ENCODE measurements at regions not wholly inside any gene's neighbourhood (a gene's known extent, or its start where the extent isn't known, plus 50 kb on each side); places are given as distances from the start of the nearest gene placed in this dataset.
"Not testable (repeated sequence)": the region's sequence is repeated elsewhere in the genome, so short reads cannot be mapped to it uniquely, and the experiment has no call there.

GRCh38 chr19:23536341-23536740 lies 141.1 kb upstream of the ZNF91 start:
- H3K4me2 ChIP-seq (ENCODE audit: control insufficient read depth, extremely low read depth, insufficient read depth, low read depth, low read length); H3K9ac ChIP-seq (ENCODE audit: control insufficient read depth, extremely low read depth, insufficient read depth, low read length); FAIRE-seq; H3K4me3 ChIP-seq (ENCODE audit: control insufficient read depth in 2 of 3, extremely low read depth in 1 of 3, insufficient read depth in 2 of 3, low read depth in 1 of 3, low read length in 3 of 3); H3K4me1 ChIP-seq (ENCODE audit: control insufficient read depth, extremely low read depth, insufficient read depth, low read length); dilution Hi-C loops (cut with MboI; ENCODE audit: extremely low pct_ligation_motif_present, low sequenced_read_pairs); H2AFZ ChIP-seq (ENCODE audit: control insufficient read depth, low read length); H3K27me3 ChIP-seq (ENCODE audit: control insufficient read depth, extremely low read depth, insufficient read depth, low read length); H3K27ac ChIP-seq (ENCODE audit: control insufficient read depth, insufficient read depth, low read length); H3K79me2 ChIP-seq (ENCODE audit: control insufficient read depth, insufficient read depth, low read length); H3K9me1 ChIP-seq (ENCODE audit: control insufficient read depth, extremely low read depth, insufficient read depth, low read length); H4K20me1 ChIP-seq (ENCODE audit: control insufficient read depth, extremely low read depth, insufficient read depth, low read length); DNase-seq (ENCODE audit: low read depth, low spot score); H3K36me3 ChIP-seq (ENCODE audit: control insufficient read depth in 2 of 2, extremely low read depth in 1 of 2, insufficient read depth in 2 of 2, low read length in 2 of 2); H3K9me3 ChIP-seq (ENCODE audit: control insufficient read depth, low read depth, low read length): not testable (repeated sequence)

- H3K9me3 ChIP-seq (ENCODE audit: control insufficient read depth, low read depth, low read length); H3K27ac ChIP-seq (ENCODE audit: control insufficient read depth, insufficient read depth, low read length); H2AFZ ChIP-seq (ENCODE audit: control insufficient read depth, low read length); H3K36me3 ChIP-seq (ENCODE audit: control insufficient read depth in 2 of 2, extremely low read depth in 1 of 2, insufficient read depth in 2 of 2, low read length in 2 of 2); FAIRE-seq; H3K79me2 ChIP-seq (ENCODE audit: control insufficient read depth, insufficient read depth, low read length); H3K4me2 ChIP-seq (ENCODE audit: control insufficient read depth, extremely low read depth, insufficient read depth, low read depth, low read length); H3K4me1 ChIP-seq (ENCODE audit: control insufficient read depth, extremely low read depth, insufficient read depth, low read length); H3K9ac ChIP-seq (ENCODE audit: control insufficient read depth, extremely low read depth, insufficient read depth, low read length); H3K27me3 ChIP-seq (ENCODE audit: control insufficient read depth, extremely low read depth, insufficient read depth, low read length); H3K4me3 ChIP-seq (ENCODE audit: control insufficient read depth in 2 of 3, extremely low read depth in 1 of 3, insufficient read depth in 2 of 3, low read depth in 1 of 3, low read length in 3 of 3); H3K9me1 ChIP-seq (ENCODE audit: control insufficient read depth, extremely low read depth, insufficient read depth, low read length); H4K20me1 ChIP-seq (ENCODE audit: control insufficient read depth, extremely low read depth, insufficient read depth, low read length); DNase-seq (ENCODE audit: low read depth, low spot score); dilution Hi-C loops (cut with MboI; ENCODE audit: extremely low pct_ligation_motif_present, low sequenced_read_pairs): not testable (repeated sequence)
These were observed 140.6 kb upstream of the ZNF91 start for GRCh38 chr19:23535901-23536300.

- H2AFZ ChIP-seq (ENCODE audit: control insufficient read depth, low read length); H3K9me3 ChIP-seq (ENCODE audit: control insufficient read depth, low read depth, low read length); H3K4me3 ChIP-seq (ENCODE audit: control insufficient read depth in 2 of 3, extremely low read depth in 1 of 3, insufficient read depth in 2 of 3, low read depth in 1 of 3, low read length in 3 of 3); H3K9me1 ChIP-seq (ENCODE audit: control insufficient read depth, extremely low read depth, insufficient read depth, low read length); DNase-seq (ENCODE audit: low read depth, low spot score); H4K20me1 ChIP-seq (ENCODE audit: control insufficient read depth, extremely low read depth, insufficient read depth, low read length); H3K4me1 ChIP-seq (ENCODE audit: control insufficient read depth, extremely low read depth, insufficient read depth, low read length); H3K79me2 ChIP-seq (ENCODE audit: control insufficient read depth, insufficient read depth, low read length); H3K27me3 ChIP-seq (ENCODE audit: control insufficient read depth, extremely low read depth, insufficient read depth, low read length); FAIRE-seq; H3K4me2 ChIP-seq (ENCODE audit: control insufficient read depth, extremely low read depth, insufficient read depth, low read depth, low read length); H3K27ac ChIP-seq (ENCODE audit: control insufficient read depth, insufficient read depth, low read length); dilution Hi-C loops (cut with MboI; ENCODE audit: extremely low pct_ligation_motif_present, low sequenced_read_pairs); H3K36me3 ChIP-seq (ENCODE audit: control insufficient read depth in 2 of 2, extremely low read depth in 1 of 2, insufficient read depth in 2 of 2, low read length in 2 of 2); H3K9ac ChIP-seq (ENCODE audit: control insufficient read depth, extremely low read depth, insufficient read depth, low read length): not testable (repeated sequence)
These were observed 138.2 kb upstream of the ZNF91 start for GRCh38 chr19:23533441-23533840.

Measured in keratinocyte (primary cell).